HuH-7.5 (cell line): ENCODE measurements at regions not wholly inside any gene's neighbourhood (a gene's known extent, or its start where the extent isn't known, plus 50 kb on each side); places are given as distances from the start of the nearest gene placed in this dataset.
"Not testable (repeated sequence)": the region's sequence is repeated elsewhere in the genome, so short reads cannot be mapped to it uniquely, and the experiment has no call there.

ENCODE experiments used
- DNase-seq: peaks from one replicate; pipeline ENCODE4 v3.0.0; 2011; ENCODE audit warnings: low spot score

DNA sequence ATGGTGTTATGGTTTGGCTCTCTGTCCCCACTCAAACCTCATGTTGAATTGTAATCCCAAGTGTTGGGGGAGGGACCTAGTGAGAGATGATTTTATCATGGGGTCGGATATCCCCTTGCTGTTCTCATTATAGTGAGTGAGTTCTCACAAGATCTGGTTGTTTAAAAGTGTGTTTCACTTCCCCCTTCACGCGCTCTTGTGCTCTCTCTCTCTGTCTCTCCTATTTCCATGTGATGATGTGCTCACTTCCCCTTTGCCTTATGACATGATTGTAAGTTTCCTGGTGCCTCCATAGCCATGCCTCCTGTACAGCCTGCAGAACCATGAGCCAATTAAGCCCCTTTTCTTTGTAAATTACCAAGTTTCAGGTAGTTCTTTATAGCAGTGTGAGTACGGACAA, 765.1 kb downstream of the KCNA4 start:
- no peak for DNase-seq

- no peak for DNase-seq
Observed at GRCh38 chr11:29249713-29250112, 767.1 kb downstream of the KCNA4 start.

DNA sequence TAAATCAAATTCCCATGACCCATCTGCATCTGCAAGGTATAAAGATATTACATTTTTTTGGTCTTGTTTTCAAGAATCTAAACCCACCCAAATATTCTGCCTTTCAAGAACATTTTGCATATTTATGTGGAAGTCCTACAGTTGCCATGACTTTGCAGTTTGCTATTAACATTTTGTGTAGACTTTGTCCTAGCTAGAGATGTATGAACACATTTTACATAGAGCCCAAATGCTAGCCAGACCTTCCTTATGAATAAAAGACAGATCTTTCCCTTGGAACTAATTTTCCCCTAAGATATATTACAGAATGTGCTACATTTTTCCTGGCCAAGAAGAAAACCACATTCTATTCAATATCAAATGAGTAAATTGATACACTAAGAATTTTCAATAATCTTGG, 772.5 kb downstream of the KCNA4 start:
- no peak for DNase-seq

DNA sequence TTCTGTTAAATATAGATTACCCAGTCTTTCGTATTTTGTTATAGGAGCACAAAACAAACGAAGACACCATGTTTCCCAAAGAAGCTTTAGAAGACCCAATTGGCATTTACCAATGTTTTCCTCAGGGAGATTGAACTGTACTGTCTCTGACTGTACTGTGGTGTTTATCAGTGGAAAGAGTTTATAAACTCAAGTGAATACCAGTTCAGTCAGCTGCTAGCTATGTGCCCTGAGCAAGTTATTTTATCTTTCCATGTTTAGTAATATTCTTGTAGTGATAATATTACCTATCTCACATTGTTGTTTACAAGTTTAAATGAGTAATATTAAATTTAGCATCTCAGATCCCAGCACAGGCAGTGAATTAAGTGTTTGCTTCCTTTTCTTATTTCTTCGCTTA, 773.2 kb downstream of the KCNA4 start:
- no peak for DNase-seq

DNA sequence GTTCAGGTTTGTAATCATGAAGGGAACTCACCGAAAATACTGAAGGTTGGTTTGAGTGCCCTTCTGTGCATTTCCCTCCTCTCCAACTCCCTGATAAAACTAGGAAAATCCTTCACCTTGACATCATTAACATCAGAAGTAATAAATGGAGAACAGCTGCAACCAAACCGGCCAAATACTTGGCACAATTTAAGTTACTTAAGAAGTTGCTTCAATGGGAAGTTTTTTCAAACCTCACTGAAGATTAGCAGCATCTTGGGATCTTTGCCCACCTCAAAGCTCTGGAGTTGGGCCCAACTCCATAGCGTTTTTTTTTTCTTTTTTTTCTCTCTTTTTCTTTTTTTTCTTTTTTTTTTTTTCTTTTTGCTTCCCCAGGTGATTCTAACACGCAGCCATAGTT, 784.8 kb downstream of the KCNA4 start:
- no peak for DNase-seq

GRCh38 chr11:29231586-29231985, 785.2 kb downstream of the KCNA4 start:
- DNase-seq = no peak

GRCh38 chr11:29227811-29228210, 789.0 kb downstream of the KCNA4 start:
- DNase-seq = no peak

- no peak for DNase-seq
Observed at GRCh38 chr11:29224739-29225384, 792.0 kb downstream of the KCNA4 start.

GRCh38 chr11:29219531-29219930, 797.3 kb downstream of the KCNA4 start:
- not testable (repeated sequence) for DNase-seq

- no peak for DNase-seq
Observed at GRCh38 chr11:29217901-29218300, 798.9 kb downstream of the KCNA4 start.

GRCh38 chr11:29214833-29215232, 802.0 kb downstream of the KCNA4 start:
- DNase-seq = no peak

DNA sequence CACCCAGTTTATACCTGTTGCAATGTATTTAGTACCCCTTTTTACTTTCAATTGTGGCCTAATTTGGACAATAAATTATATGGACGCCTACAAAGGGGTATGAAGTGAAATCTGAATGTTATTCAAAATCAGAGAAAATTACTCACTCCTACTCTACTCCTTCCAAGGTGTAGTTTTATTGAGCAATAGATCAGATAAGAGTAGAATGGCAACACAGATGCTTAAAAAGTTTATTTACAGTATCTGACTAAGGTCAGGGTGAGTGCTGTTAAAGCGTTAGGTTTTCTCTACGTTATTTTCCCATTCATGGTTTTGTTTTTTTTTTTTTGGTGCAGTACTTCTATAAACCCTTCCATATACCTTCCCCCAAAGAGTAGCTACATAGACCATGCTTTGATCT, 805.6 kb downstream of the KCNA4 start:
- DNase-seq = no peak

DNA sequence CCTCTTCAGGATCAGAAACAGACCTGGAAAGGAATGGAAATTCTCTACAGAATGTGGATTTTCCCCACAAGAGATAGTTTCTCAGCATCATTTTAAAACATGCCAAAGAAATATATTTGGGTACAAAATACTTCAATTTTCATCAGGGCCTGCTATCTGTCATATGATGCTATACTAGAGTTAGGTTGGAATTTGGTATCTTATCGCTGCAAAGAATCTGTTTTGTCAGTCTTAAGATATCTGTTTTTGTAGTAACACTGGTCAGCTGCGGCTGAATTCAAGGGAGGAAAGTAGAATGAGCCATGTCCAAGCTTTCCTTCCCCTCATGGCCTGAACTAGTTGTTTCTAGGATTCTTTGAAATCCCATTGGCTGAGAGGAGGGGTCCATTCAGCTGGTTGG, 806.4 kb downstream of the KCNA4 start:
- no peak for DNase-seq

DNA sequence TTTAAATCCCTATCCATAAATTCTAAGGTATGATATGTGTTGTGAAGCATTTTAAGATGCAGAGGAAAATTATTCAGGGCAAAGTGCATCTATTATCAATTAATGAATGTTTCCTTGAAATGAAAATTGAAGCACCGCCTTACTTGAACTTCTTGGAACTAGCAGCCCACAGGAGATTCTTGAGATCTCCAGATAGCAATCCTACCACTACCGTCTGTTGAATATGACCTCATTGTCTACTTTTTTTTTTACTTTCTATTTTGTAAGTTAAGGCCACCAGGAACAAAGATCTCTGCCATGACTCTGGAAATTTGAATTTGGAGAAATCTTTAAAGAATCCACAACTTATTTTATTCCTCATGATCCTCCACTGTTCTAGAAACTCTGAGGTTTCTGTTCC, 808.7 kb downstream of the KCNA4 start:
- no peak for DNase-seq

DNA sequence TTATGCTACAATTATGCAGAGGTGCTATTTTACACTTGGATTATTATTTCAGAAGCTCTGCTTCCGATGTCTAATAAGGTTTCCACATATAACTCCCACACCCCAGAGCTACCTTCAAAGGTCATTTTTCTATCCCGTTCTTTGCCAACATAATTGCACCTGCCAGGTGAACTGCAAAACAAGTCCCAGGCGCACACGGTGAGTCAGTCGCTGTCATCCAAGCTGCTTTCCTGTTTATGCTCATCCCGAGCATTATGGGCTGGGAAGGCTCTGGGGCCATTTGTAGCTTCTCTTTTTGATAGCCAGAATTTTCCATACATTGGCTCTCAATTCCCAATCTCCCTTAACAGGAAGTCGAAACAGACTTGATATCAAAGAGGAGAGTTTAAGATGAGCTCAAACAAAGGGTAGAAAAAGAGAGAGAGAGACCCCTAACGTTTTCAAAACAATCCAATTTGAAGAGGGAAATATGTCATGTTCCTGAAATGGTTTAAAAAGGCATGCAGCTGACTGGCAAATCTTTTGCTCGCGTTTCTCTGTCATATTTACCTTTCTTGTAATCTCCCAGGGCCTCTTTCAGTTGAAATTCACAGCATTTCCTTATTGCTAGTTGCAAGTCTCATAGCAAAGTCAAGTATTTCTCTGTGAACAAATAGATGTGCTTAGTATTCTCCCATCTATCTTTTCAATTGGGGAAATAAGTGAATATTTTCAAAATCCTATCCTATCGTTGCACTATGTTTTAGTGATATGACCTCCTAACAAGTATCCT, 815.9 kb downstream of the KCNA4 start:
- no peak for DNase-seq

- DNase-seq = no peak
Observed at GRCh38 chr11:29190313-29190712, 826.5 kb downstream of the KCNA4 start.

GRCh38 chr11:29187215-29187614, 829.6 kb downstream of the KCNA4 start:
- DNase-seq = no peak

GRCh38 chr11:29184939-29185890, 831.6 kb downstream of the KCNA4 start:
- no peak for DNase-seq

GRCh38 chr11:29183301-29183700, 833.5 kb downstream of the KCNA4 start:
- DNase-seq = no peak

GRCh38 chr11:29173660-29174062, 843.2 kb downstream of the KCNA4 start:
- DNase-seq = no peak

- DNase-seq = no peak
Observed at GRCh38 chr11:29171360-29171950, 845.4 kb downstream of the KCNA4 start.

- no peak for DNase-seq
Observed at GRCh38 chr11:29166306-29166705, 850.5 kb downstream of the KCNA4 start.
